Brain microvascular endothelial cell (primary cell): ENCODE measurements at regions not wholly inside any gene's neighbourhood (a gene's known extent, or its start where the extent isn't known, plus 50 kb on each side); places are given as distances from the start of the nearest gene placed in this dataset.

Experiments
- DNase-seq: peaks from one replicate; pipeline ENCODE4 v3.0.0-alpha.2; 2020
- H3K27ac ChIP-seq: fragments of 250-450 bp; sonication (Bioruptor Pico); 2 replicates; pipeline ENCODE4 v1.5.1; 2020; ENCODE audit warnings: mild to moderate bottlenecking, moderate library complexity
- H3K27me3 ChIP-seq: fragments of 250-450 bp; sonication (Bioruptor Pico); replicated peaks from 2 replicates; pipeline ENCODE4 v1.5.1; 2020; ENCODE audit warnings: mild to moderate bottlenecking
- H3K36me3 ChIP-seq: fragments of 250-450 bp; sonication (Bioruptor Pico); replicated peaks from 2 replicates; pipeline ENCODE4 v1.5.1; 2020; ENCODE audit warnings: mild to moderate bottlenecking
- H3K4me3 ChIP-seq: 2 replicates; pipeline ENCODE4 v1.5.1; 2011; ENCODE audit warnings: low read depth, mild to moderate bottlenecking, control low read depth, low read length, moderate library complexity
- CTCF ChIP-seq: IDR thresholded peaks from 2 replicates; pipeline ENCODE4 v1.5.1; 2011; ENCODE audit warnings: low read depth, mild to moderate bottlenecking, moderate library complexity, low read length, control low read depth, inconsistent platforms; ENCODE audit errors: missing control alignments
- in situ Hi-C: cut with HindIII; loops from 2 replicates; pipeline ENCODE4 v1.10.0; 2017; ENCODE audit warnings: low sequenced_read_pairs, low pct_ligation_motif_present

DNA sequence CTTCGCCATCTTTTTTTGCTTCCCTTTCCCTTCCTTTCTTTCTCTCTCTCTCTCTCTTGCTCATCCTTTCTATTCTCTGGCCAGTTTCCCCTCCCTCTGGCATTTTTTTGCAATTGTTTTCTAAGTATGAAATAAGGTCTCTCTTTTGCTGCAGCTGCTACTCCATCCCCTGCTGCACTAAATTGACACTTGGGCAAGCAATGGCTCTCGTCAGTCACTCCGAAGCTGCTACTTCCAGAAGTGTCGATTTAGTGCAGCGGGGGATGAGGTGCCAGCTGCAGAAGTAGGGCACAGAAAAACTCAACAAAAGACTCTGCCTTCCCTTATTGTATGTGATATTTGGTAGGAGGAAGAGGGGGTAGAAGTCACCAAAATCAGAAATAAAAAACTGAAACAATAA, 642.3 kb downstream of the RWDD3 start:
- in situ Hi-C loops = no loop called here
- H3K4me3 ChIP-seq = no peak overlapping the region
- H3K27me3 ChIP-seq = no peaks in the 10 kb centered on the region
- no peak for TF ChIP-seq CTCF
- H3K27ac ChIP-seq = no peak overlapping the region
- DNase-seq = no peak
- no peaks in the 10 kb centered on the region for H3K36me3 ChIP-seq

GRCh38 chr1:95879498-95880050, 645.6 kb downstream of the RWDD3 start:
- Histone ChIP-seq H3K4me3 (no peak overlapping the region), H3K27ac (no peak overlapping the region), H3K27me3 (no peaks in the 10 kb centered on the region), H3K36me3 (no peaks in the 10 kb centered on the region)
- no peak for TF ChIP-seq CTCF
- no peak for DNase-seq
- in situ Hi-C loops = no loop called here

DNA sequence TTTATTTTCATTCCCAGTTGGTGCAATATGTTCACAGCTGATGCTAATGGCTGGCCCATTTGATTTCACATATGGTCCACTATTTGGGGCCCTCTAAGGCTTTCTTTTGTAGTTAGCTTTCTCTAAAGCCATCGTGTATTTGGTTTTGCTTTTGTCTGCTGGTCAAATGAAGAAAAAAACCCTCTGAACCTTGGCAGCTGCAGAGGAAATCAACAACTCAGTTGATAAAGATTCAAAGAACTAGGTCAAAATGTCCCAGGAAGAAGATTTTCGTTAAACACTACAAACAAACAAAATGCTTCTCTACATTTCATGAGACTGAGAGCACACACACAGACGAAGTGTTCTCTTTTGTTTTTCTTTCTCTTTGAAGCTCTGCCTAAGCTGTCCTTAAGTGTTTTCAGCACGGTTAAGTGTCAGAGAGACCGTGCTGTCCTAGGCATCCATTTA, 655.0 kb downstream of the RWDD3 start:
- no peaks in the 10 kb centered on the region for H3K27me3 ChIP-seq
- TF ChIP-seq CTCF = no peak
- DNase-seq = no peak
- H3K4me3 ChIP-seq = no peak overlapping the region
- no peak overlapping the region for H3K27ac ChIP-seq
- in situ Hi-C loops = no loop called here
- no peaks in the 10 kb centered on the region for H3K36me3 ChIP-seq

- Histone ChIP-seq H3K27ac (no peak overlapping the region), H3K27me3 (no peaks in the 10 kb centered on the region), H3K36me3 (no peaks in the 10 kb centered on the region), H3K4me3 (no peak overlapping the region)
- in situ Hi-C loops = no loop called here
- no peak for TF ChIP-seq CTCF
- no peak for DNase-seq
Observed at GRCh38 chr1:95889400-95889799, 655.4 kb downstream of the RWDD3 start.

GRCh38 chr1:95893921-95894320, 659.9 kb downstream of the RWDD3 start:
- TF ChIP-seq CTCF = no peak

GRCh38 chr1:95903060-95903459, 669.0 kb downstream of the RWDD3 start:
- Histone ChIP-seq H3K27me3 (no peaks in the 10 kb centered on the region), H3K27ac (no peak overlapping the region), H3K4me3 (no peak overlapping the region), H3K36me3 (no peaks in the 10 kb centered on the region)
- in situ Hi-C loops = no loop called here
- no peak for DNase-seq
- no peak for TF ChIP-seq CTCF

More at GRCh38 chr1:95893921-95894320, 659.9 kb downstream of the RWDD3 start:
- H3K27ac ChIP-seq = no peak overlapping the region
- no peak for DNase-seq
- no peak overlapping the region for H3K4me3 ChIP-seq
- in situ Hi-C loops = no loop called here
- no peaks in the 10 kb centered on the region for H3K27me3 ChIP-seq
- no peaks in the 10 kb centered on the region for H3K36me3 ChIP-seq
